ENCODE measurements at regions not wholly inside any gene's neighbourhood (a gene's known extent, or its start where the extent isn't known, plus 50 kb on each side); places are given as distances from the start of the nearest gene placed in this dataset.

DNA sequence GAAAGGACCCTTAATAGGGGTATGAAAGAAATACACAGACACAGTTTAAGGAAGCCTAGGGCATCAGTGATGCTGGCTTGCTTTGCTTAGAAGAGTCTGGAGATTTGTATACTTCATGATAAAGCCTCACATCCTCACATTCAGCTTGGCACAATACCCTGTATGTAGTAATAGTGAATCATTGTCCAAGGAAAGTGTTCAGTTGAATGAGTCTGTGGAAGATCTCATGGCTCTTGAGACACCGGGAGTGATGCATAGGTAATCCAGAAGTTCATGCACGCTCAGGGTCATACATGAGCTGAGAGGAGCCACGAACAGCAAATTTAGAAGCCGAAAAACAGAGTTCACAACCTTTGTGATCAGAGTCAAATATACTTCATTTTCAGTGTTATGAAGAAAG lies 537.2 kb upstream of the TMPRSS15 start:
- TF ChIP-seq CTCF (IDR thresholded peaks at IDR 0.05 in 8 of 11, conservative IDR thresholded peaks at IDR 0.05 in 3 of 11) (no peak), POLR2A (IDR thresholded peaks at IDR 0.05) (no peak), POLR2AphosphoS5 (IDR thresholded peaks at IDR 0.05) (no peak)
